ENCODE measurements at regions not wholly inside any gene's neighbourhood (a gene's known extent, or its start where the extent isn't known, plus 50 kb on each side); places are given as distances from the start of the nearest gene placed in this dataset.

- Histone ChIP-seq H3K4me3 (replicated peaks; ENCODE audit: low read depth, low read length) (no peak overlapping the region), H3K36me3 (ENCODE audit: control insufficient read depth, insufficient read depth, low read length) (no peaks in the 10 kb centered on the region), H3K27me3 (replicated peaks; ENCODE audit: control insufficient read depth, insufficient read depth, low read length) (no peaks in the 10 kb centered on the region; the same call in 1 of the 2 replicates)
- DNase-seq (ENCODE audit: extremely low read depth, insufficient read length): no peak
- no peak for TF ChIP-seq CTCF (IDR thresholded peaks at IDR 0.05; ENCODE audit: insufficient read depth, low read length, poor library complexity, severe bottlenecking)
These were observed 114.2 kb upstream of the UQCRFS1 start for GRCh38 chr19:29326849-29327840.

GRCh38 chr19:29328586-29328985 is 115.6 kb upstream of the UQCRFS1 start:
- TF ChIP-seq CTCF (IDR thresholded peaks at IDR 0.05; ENCODE audit: insufficient read depth, low read length, poor library complexity, severe bottlenecking): no peak
- no peak for DNase-seq (ENCODE audit: extremely low read depth, insufficient read length)
- Histone ChIP-seq H3K36me3 (ENCODE audit: control insufficient read depth, insufficient read depth, low read length) (no peaks in the 10 kb centered on the region), H3K27me3 (replicated peaks; ENCODE audit: control insufficient read depth, insufficient read depth, low read length) (no peaks in the 10 kb centered on the region; the same call in 1 of the 2 replicates), H3K4me3 (replicated peaks; ENCODE audit: low read depth, low read length) (no peak overlapping the region)

- Histone ChIP-seq H3K4me3 (replicated peaks; ENCODE audit: low read depth, low read length) (no peak overlapping the region), H3K36me3 (ENCODE audit: control insufficient read depth, insufficient read depth, low read length) (no peaks in the 10 kb centered on the region), H3K27me3 (replicated peaks; ENCODE audit: control insufficient read depth, insufficient read depth, low read length) (no peaks in the 10 kb centered on the region)
- DNase-seq (ENCODE audit: extremely low read depth, insufficient read length): no peak
- no peak for TF ChIP-seq CTCF (IDR thresholded peaks at IDR 0.05; ENCODE audit: insufficient read depth, low read length, poor library complexity, severe bottlenecking)
These were observed 116.6 kb upstream of the UQCRFS1 start for GRCh38 chr19:29329460-29330134.

GRCh38 chr19:29336425-29336824 is 123.5 kb upstream of the UQCRFS1 start:
- H3K36me3 ChIP-seq (ENCODE audit: control insufficient read depth, insufficient read depth, low read length): no peaks in the 10 kb centered on the region
- no peak for DNase-seq (ENCODE audit: extremely low read depth, insufficient read length)
- no peak overlapping the region for H3K4me3 ChIP-seq (replicated peaks; ENCODE audit: low read depth, low read length)
- no peak for TF ChIP-seq CTCF (IDR thresholded peaks at IDR 0.05; ENCODE audit: insufficient read depth, low read length, poor library complexity, severe bottlenecking)
- H3K27me3 ChIP-seq (replicated peaks; ENCODE audit: control insufficient read depth, insufficient read depth, low read length): no peaks in the 10 kb centered on the region

- no peaks in the 10 kb centered on the region for H3K27me3 ChIP-seq (replicated peaks; ENCODE audit: control insufficient read depth, insufficient read depth, low read length)
- TF ChIP-seq CTCF (IDR thresholded peaks at IDR 0.05; ENCODE audit: insufficient read depth, low read length, poor library complexity, severe bottlenecking): no peak
These were observed 124.1 kb upstream of the UQCRFS1 start for GRCh38 chr19:29337029-29337428.

More at GRCh38 chr19:29337029-29337428, 124.1 kb upstream of the UQCRFS1 start:
- Histone ChIP-seq H3K36me3 (ENCODE audit: control insufficient read depth, insufficient read depth, low read length) (no peaks in the 10 kb centered on the region), H3K4me3 (replicated peaks; ENCODE audit: low read depth, low read length) (no peak overlapping the region)
- DNase-seq (ENCODE audit: extremely low read depth, insufficient read length): no peak
